ENCODE measurements at regions not wholly inside any gene's neighbourhood (a gene's known extent, or its start where the extent isn't known, plus 50 kb on each side); places are given as distances from the start of the nearest gene placed in this dataset.

DNA sequence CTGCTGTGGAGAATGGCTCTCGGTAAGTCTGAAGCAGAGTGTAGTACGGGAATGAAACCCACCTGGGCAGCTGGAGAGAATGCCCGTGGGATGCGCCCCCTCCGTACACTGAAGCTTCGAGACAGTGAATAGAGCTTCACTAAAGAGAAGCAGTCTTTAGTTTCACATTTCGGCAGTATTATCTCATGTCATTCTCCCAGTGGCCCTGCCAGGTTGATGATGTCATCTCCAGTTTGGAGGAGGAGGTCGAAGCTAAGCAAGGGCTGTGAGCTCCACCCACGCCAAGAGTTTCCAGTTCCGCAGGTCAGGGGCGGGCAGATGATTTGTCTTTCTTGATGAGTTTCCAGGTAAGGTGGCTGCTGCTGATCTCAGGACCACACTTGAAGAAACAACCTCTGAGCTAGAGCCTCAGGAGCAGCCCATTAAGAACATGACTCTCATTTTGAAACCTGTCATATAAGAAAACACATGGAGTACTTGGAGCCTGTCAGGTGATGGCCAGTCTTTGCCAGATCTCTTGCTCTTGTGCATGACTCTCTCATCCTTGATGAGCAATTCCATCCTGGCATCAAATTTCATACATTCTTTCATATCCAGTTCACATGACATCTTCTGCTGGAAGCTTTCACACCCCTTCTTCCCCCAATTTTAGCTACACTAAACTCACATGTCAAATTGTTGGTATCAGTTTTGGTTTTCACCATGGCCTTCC lies 475.0 kb downstream of the RNF144A start:
- DNase-seq: no peak

DNA sequence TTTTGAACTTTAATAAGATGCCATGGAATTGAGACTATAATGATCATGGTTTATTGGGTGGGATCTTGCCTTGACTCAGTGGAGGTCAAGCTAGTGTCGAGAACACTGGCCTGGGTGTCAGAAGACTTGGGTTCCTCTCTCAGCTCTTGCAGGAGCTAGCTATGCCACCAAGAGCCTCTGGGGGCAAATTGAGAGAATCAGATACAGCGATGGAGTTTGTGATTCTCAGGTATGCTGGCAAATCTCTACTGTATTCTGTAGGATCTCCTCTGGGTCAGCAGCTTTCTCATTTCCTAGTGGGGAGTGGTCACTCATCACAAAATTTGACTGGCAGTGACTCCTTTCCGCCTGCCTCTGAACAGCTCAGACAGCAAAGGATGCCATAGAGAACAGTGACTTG lies 477.0 kb downstream of the RNF144A start:
- DNase-seq: no peak

DNA sequence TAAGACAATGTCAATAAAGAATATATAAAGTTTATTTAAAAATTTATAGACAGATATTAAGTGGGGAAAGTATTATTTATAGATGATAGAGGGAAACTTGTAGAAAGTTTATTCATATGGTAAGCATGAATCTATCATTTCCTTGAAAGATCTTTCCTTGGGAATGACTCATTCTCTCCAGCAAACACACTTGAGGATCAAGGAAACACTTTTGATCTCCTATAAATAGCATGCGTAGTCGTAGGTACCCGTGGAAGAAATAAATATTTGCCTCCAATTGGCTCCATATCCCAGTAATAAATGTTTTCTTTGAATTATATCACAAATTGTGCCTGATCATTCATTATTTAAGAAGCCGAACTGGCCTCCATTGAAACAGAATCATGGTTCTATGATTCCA lies 483.4 kb downstream of the RNF144A start:
- DNase-seq: no peak

DNA sequence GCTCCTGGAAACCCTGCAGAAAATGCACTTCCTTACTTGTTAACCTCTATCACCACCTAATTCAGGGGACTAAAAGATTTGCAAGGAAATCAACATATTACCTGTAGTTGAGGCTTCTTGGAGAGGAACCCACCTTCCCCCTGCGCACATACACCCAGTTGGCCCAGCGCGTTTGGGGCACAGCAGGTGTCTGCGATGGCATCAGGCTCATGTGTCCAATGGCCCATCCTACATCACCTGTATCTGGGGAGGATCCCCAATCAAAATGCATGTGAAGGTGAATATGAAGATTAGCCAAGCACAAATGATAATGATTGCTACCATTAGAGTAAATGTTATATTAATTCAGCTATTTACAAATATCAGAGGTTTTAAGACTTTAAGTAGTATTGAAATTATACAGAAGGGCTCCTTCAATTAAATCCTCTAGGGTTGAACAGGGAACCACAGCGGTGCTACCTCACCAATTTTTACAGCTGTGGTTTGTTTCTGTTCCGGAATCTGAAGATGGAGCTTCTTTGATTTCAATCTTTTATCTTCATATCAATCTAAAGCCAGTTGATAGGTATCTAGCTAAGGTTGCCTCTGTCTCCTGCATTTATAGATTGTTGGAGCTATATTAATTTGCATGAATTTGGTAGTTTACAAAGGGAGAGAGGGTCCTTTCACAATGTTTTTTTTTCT lies 486.0 kb downstream of the RNF144A start:
- no peak for DNase-seq

DNA sequence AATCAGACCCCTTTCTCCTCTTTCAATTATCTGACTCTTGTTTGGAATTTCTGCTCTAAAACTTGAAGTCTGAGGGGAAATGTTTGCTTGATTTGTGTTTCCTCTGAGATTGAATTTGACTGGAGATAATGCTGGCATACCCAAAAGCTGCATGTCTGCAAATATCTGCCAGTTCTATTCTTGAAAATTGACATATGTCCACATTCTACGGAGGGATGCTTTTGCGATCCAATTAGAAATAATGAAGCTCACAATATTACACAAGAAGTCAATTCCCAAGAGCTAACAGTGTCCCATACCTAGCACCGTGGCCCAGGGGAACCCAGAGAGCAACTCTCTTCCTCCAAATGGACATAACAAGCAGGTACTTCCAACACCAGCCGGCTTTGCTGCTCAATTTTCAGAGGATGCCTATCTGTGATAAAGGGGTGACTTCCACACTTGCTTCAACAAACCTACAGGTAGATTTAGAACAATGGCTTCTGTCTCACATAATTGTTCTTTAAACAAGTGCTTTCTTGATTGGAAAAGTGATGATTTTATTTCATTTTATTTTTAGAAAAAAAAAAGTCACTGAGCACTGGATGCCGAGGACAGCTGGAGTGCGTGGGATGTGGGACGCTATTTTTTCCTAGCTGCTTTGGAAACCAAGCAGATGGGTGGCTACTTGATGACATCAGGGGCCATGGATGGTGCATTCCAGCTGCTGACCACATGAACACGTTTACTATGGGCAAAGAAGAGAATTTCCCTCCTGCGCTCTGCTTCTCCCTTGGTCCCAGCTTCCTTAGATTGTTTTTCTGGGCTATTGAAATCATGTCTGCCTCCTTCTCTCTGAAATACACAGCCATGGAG lies 488.9 kb downstream of the RNF144A start:
- no peak for DNase-seq

DNA sequence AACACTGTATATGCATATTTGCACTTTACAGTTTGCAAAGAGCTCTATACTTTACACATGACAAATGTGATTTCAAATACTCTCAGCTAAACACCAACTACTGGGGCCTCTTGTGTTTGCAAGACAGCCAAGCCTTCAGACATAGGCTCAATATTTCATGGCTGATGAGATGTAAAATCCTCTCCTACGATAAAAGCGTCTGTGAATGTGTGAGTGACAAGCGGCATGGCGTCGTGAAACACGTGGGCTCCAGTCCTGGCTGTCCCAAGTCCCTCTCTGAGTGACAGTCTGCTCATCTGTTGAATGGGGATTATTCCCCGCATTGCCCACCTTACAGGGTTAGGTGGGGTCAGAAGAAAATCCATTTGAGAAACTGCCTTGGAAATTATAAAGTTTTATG lies 489.8 kb downstream of the RNF144A start:
- DNase-seq: no peak

DNA sequence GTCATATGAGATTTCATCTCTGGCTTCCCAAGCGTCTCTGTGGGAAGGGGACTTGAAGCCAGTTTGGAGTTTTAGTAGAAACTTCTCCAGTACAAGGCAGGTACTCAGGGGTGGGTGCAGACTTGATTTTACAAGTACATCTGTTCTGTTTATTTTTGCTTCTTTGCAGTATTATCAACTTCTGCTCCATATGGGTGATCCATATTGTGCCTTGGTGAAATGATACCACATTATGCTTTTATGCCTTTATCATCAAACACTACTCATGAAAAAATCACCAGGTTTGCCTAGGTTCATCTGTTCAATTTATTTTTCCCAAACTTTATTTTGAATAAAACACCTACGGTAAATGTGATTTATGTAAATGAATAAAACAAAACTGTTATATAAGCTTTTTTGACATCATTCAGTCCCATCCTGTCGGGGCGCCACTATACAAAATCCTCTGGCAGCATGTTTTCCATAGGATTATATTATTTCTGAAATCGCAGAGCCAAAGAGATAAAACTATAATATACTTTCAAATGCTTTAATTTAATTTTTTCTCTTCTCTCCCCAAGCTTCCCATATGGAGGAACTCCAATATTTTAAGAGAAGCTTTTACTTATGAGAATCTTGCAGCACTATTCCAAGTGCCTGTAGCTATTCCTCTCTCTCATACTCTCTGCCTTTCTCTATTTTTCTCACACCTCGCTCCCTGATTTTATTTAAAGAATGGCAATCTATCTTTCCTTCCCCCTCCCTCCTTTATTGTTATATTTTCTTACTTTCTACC lies 490.9 kb downstream of the RNF144A start:
- DNase-seq: no peak

- DNase-seq: no peak
These were observed 494.5 kb downstream of the RNF144A start for GRCh38 chr2:7411691-7412090.

- no peak for DNase-seq
These were observed 500.9 kb downstream of the RNF144A start for GRCh38 chr2:7417845-7418742.

DNA sequence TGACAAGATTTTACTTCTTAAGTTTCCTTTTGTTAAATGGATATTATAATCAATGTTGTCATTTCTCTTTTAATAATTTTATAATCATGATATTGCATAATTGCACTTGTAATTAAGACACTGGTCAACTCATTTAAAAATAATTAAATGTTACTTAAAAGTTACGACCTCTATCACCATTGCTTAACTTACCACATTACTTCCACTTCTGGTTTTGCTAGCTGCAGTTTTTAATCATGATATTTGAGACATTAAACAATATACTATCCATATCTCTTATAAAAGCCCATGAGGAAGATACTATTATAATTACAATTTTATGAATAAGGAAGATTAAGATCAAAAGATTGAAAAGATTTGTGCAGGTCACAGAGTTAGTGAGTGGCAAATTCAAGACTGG lies 502.0 kb downstream of the RNF144A start:
- DNase-seq: no peak

DNA sequence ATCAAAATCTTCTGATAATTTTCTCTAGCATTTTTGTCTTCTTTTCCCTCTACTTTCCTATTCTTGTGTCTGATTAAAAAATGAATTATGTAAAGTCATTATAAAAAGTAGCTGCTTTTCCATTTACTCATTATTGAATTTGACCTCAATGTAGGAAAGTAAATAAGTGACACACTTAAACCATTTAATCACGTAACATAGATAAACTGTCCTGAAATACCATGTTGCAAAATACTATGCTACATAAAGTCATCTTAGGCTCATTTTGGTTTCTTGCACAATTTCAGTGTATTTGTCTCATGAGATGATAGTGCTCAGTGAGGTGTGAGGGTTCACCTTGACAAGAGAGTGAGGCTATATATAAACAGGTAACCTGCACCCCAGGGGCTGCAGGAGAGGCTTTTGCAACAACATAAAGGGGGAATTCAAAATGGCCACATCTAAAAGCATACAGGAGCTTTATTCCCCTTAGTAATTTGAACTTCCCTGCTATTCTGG lies 502.7 kb downstream of the RNF144A start:
- DNase-seq: no peak

GRCh38 chr2:7420530-7420929 lies 503.3 kb downstream of the RNF144A start:
- no peak for DNase-seq

GRCh38 chr2:7424481-7424880 lies 507.3 kb downstream of the RNF144A start:
- DNase-seq: no peak

DNA sequence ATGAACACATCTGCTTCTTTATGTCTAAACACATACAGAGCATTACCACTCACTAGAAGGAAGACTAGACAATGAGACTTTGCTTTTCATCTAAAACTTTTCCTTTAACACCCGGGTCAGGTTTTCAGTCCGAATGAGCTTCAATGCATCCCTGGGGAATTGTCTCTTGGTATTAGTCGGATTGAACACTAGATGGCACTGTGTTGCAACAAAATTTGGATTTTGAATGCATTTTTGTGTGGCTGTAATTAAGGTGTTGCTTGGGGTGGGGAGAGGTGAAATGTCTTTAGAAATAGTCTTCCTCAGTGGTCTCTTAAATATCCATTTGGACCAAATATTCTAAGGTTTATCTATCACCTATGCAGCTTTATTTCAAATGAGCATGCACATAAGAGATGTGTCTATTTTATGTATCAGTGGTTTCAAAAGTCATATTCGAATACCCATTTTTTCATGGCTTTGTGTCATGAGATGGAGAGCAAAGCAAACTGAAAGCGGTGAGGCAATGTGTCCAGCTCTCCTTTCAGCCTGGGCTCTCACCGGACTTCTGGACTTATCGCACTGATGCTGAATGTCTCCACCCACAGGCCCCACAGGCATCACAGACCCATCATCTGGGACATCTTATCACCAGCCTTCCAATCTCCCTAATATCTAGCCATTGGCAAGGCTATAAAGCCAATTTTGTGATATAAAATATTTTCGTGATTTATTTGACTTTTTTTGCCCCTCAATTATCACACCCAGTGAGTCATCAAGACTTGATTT lies 510.3 kb downstream of the RNF144A start:
- DNase-seq: no peak

DNA sequence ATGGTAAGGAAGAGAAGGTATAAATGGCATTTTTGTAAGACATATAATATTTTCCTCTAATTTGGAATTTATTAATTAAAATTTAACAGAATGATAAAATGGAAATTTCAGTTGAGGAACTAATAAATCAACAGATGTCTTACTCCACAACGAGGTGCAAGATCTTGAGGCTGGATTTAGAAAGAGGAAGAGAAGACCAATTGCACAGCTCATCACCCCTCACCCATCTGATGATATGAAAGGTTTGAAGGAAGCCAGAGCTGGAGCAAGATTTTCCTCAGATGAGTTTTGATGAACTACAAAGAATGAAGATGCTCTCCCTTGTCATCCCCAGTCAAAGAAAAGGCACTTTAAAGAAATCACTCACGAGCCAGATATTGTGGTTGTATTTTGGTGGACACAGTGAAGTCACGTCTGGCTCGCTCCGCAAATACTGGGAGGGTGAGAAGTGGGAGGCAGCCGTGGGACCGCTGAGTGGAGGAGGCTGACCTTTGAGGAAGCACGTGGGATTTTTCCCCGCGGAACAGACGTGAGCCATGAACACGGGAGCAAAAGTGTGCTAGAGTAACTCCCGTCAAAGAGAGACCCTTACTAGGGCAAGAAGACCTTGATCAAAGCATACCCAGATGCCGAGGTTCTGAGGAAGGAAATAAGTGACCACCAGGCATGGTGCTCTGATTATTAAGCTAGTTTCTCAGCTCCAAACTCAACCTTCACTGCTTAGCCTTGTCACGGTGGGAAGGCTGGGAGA lies 511.4 kb downstream of the RNF144A start:
- no peak for DNase-seq

DNA sequence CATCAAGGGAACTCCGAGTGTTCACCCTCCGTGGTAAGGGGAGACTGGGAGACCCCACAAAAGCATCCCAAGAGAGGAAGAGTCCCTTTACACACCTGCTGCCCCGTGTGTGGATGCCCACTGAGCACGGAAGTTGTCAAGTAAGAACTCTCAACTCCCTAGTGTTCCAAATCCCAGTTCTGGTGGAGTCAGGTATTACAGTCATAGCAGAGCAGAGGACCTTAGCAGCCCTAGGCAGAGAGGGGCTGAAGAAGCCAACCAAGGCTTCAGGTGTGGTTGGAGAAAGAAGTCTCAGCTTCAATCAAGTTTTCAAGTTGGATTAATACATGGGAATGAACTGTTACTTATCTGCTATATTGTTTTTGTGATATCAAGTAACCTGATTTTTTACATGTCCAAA lies 512.5 kb downstream of the RNF144A start:
- DNase-seq: no peak

DNA sequence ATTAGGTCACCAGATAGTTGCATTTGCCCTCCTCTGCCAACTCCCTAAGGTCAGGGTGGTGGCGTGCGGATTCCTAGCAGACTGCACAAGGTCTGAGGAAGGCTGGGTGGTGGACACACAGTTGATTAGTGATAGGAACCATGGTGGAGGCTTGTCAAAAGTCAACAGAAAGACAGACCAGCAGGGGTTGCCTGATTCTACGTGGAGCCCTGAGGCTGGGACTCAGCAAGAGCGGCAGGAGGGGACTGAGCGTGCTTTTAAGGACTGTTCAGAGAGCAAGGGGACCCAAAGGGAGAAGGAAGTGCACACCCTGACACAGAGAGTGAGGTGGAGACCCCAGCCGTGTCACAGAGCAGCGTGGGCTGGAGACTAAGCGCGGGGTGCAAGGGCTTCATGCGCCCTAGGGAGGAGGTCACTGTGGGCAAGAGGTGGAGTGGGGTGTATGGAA lies 513.2 kb downstream of the RNF144A start:
- DNase-seq: no peak

DNA sequence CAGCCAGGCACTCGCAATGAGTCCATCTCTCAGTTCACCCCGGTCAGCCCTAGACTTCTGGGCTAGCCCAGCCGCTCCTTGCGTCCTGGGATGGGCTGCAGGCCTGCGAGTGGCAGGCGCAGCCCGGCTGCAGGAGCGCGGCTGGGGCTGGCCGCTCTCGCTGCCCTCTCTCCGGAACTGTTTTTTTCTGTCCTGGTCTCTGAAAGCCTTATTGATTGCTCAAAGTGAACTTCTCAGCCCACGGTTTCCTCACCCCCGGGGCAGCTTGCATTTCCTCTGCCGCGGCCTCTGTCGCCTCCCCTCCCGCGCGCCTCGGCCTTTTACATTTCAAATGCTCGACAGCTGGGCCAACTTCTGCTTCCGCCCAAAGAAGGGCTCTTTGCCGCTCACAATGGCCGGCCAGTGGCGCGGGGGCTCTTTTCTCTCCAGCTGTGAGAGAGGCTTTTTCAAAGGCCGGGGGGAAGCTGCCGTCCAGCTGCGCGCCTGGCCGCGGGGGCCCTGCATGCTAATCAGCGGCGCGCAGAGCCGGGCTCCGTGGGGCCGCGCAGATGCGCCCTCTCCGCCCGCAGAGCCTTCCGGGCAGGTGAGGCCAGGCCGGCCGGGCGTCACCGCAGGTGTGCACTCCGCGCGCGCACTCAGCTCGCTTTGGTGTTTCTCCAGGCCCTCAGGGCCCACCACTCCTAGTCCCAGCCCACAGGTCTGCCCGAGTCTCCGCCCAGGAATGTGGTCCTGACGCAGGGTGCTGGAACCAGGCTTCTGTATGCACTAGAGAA lies 513.8 kb downstream of the RNF144A start:
- no peak for DNase-seq

DNA sequence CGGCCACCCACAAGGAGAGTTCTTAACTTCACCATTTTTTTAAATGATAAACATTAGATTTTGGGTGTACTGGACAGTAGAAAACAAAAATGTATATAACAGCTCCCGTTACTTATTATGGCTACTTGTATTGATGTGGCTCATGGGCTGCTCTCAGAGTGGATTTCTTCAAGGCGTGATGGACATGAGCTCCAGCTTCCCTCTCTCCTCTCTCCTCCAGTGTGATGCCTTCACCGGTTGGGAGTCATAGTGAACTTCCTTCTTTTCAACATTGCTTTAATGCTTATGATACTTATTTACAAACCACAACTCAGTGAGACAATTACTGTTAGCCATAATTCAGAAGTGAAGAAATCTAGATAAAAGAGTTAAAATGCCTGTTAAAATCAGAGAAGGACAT lies 515.2 kb downstream of the RNF144A start:
- DNase-seq: no peak

Measured in activated CD4-positive, alpha-beta T cell treated with anti-CD3 and anti-CD28 coated beads, Interleukin-2, amount 50 U/mL, for 1 hour (primary cell).